ENCODE measurements at regions not wholly inside any gene's neighbourhood (a gene's known extent, or its start where the extent isn't known, plus 50 kb on each side); places are given as distances from the start of the nearest gene placed in this dataset.

DNA sequence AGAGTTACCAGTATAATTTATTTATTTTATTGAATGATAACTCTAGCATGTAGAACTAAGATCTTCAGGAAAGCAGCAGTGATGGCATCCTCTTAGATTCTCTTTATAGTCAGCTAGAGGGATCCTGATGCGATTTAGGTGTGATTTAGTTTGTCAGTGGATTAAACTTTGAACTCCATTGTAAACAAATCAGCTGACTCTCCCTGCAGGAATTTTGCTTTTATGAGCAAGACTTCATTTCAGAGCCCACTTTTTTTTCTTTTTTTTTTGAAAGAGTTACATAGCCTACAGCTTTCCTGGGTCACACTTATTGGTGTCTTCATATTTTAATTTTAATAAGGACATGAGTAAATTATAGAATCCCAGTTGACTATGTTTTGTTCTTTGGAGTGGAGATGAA is 93.8 kb upstream of the SEMA6A start:
- Histone ChIP-seq H3K4me3 (replicated peaks in 1 of 3) (no peak overlapping the region), H3K27ac (no peak overlapping the region), H3K4me1 (no peaks in the 10 kb centered on the region), H3K36me3 (no peaks in the 10 kb centered on the region), H3K9me3 (no peaks in the 10 kb centered on the region), H3K27me3 (no peaks in the 10 kb centered on the region)
- intact Hi-C loops (cut with DNase I): no loop called here
- no peak for DNase-seq
- TF ChIP-seq, protein P1, sequence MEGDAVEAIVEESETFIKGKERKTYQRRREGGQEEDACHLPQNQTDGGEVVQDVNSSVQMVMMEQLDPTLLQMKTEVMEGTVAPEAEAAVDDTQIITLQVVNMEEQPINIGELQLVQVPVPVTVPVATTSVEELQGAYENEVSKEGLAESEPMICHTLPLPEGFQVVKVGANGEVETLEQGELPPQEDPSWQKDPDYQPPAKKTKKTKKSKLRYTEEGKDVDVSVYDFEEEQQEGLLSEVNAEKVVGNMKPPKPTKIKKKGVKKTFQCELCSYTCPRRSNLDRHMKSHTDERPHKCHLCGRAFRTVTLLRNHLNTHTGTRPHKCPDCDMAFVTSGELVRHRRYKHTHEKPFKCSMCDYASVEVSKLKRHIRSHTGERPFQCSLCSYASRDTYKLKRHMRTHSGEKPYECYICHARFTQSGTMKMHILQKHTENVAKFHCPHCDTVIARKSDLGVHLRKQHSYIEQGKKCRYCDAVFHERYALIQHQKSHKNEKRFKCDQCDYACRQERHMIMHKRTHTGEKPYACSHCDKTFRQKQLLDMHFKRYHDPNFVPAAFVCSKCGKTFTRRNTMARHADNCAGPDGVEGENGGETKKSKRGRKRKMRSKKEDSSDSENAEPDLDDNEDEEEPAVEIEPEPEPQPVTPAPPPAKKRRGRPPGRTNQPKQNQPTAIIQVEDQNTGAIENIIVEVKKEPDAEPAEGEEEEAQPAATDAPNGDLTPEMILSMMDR (IDR thresholded peaks at IDR 0.05): no peak
- no peak for TF ChIP-seq POLR2A (IDR thresholded peaks at IDR 0.05)
- 79 to 92% methylated on average over 1 of the region's 1 CpG for WGBS, 2 donors

DNA sequence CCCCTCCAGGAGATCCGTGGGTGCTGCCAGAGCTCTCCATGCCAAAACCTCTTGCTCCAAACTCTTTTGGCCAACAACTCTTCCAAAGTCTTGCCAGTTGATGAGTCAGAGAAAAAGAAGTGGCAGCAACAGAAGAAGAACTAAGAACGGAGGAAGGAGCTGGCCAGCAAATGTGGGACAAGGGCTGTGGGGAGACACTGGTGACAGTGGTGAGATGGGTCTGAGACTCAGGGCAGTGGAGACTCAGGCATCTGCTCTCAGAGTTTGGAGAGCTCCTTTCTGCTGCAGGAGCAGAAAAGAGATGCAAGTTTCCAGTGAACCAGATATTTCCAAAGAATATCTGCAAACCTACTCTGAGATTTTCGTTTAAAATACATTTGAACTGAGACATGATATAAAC is 92.3 kb upstream of the SEMA6A start:
- Histone ChIP-seq H3K27ac (no peak overlapping the region), H3K4me3 (replicated peaks in 1 of 3) (no peak overlapping the region), H3K36me3 (no peaks in the 10 kb centered on the region), H3K27me3 (no peaks in the 10 kb centered on the region), H3K4me1 (no peaks in the 10 kb centered on the region), H3K9me3 (no peaks in the 10 kb centered on the region)
- intact Hi-C loops (cut with DNase I): no loop called here
- 69 to 78% methylated on average over 3 of the region's 3 CpGs for whole genome bisulfite sequencing, 2 donors
- no peak for TF ChIP-seq POLR2A (IDR thresholded peaks at IDR 0.05)
- TF ChIP-seq, protein P1 (IDR thresholded peaks at IDR 0.05): no peak
- DNase-seq: no peak

DNA sequence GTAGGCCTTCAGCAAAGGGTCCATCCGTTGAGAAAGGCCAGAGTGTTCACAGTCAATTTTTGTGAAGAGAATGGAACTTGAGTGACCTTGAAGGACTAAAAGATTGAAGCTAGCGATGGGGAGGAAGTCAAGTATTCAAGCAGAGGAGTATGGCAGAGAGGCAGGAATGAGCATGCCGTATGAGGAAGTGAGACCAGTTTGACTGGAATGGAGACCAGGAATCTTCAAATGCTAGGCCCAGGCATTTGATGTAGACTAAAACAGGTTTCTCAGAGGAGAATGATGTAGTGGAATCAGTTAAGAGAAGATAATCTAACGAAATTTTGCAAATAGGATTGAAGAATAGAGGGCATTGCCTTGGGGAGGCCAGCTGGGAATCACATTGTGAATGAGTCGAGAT is 90.4 kb upstream of the SEMA6A start:
- no peak for DNase-seq
- no peaks in the 10 kb centered on the region for H3K27me3 ChIP-seq
- H3K4me3 ChIP-seq (replicated peaks in 1 of 3): no peak overlapping the region
- H3K9me3 ChIP-seq: no peaks in the 10 kb centered on the region
- H3K4me1 ChIP-seq: no peaks in the 10 kb centered on the region
- TF ChIP-seq POLR2A (IDR thresholded peaks at IDR 0.05): no peak
- TF ChIP-seq, protein P1 (IDR thresholded peaks at IDR 0.05): no peak
- 87 to 94% methylated on average over 5 of the region's 5 CpGs for WGBS, 2 donors
- intact Hi-C loops (cut with DNase I): no loop called here
- no peak overlapping the region for H3K27ac ChIP-seq
- H3K36me3 ChIP-seq: no peaks in the 10 kb centered on the region

DNA sequence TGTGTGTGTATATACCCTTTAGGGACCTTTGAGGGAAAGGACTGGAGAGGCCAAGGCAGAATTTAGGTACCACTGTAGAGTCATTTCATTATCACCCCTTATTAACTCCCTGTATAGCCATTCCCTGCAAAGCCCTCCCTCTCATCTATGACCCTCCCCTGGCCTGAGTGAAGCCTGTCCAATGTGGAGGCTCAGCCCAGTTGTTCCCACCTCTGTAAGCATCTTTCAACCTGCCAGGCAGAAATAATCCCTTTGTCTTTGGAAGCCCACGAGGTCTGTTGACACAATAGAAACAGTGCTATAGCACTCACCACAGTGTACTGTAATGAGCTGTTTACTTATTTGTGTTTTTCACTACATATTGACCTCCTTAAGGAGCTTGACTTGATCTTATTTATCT is 88.5 kb upstream of the SEMA6A start:
- no peak for DNase-seq
- intact Hi-C loops (cut with DNase I): no loop called here
- no peak overlapping the region for H3K27ac ChIP-seq
- no peaks in the 10 kb centered on the region for H3K36me3 ChIP-seq
- TF ChIP-seq, protein P1 (IDR thresholded peaks at IDR 0.05): no peak
- no peak for TF ChIP-seq POLR2A (IDR thresholded peaks at IDR 0.05)
- no peak overlapping the region for H3K4me3 ChIP-seq (replicated peaks in 1 of 3)
- H3K27me3 ChIP-seq: no peaks in the 10 kb centered on the region
- no peaks in the 10 kb centered on the region for H3K4me1 ChIP-seq
- 52 to 68% methylated on average over 1 of the region's 1 CpG for WGBS, 2 donors
- H3K9me3 ChIP-seq: no peaks in the 10 kb centered on the region

DNA sequence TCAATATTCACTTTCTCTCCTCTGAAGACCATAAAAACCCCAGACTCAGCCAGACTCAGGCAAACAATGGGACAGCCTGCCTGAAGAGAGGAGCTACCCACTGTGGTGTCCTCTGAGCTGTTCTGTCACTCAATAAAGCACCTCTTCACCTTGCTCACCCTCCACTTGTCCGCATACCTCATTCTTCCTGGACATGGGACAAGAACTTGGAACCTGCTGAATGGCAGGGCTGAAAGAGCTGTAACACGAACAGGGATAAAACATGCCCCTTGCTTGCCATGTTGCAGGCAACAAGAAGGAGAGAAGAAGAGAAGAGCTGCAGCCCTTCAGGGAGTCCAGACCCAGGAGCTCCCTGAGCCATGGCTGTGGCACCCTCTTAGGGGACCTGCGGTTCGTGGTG is 86.8 kb upstream of the SEMA6A start:
- no peaks in the 10 kb centered on the region for H3K4me1 ChIP-seq
- no peak overlapping the region for H3K4me3 ChIP-seq (replicated peaks in 1 of 3)
- H3K27me3 ChIP-seq: no peaks in the 10 kb centered on the region
- TF ChIP-seq, protein P1 (IDR thresholded peaks at IDR 0.05): no peak
- no peak for TF ChIP-seq POLR2A (IDR thresholded peaks at IDR 0.05)
- no peaks in the 10 kb centered on the region for H3K36me3 ChIP-seq
- no peaks in the 10 kb centered on the region for H3K9me3 ChIP-seq
- intact Hi-C loops (cut with DNase I): no loop called here
- WGBS, 2 donors: 44 to 97% methylated on average over 2 to 4 of the region's 4 CpGs
- no peak overlapping the region for H3K27ac ChIP-seq
- no peak for DNase-seq

Data from thyroid gland (tissue), 4 donors.